Peyer's patch (tissue), 4 donors: ENCODE measurements at regions not wholly inside any gene's neighbourhood (a gene's known extent, or its start where the extent isn't known, plus 50 kb on each side); places are given as distances from the start of the nearest gene placed in this dataset.

Source experiments
- CTCF ChIP-seq, 6 experiments: fragments of 450-650 bp in 4 of 6; fragments of 200-600 bp in 2 of 6; sonication (generic) in 1 of 6; IDR thresholded peaks; one replicate each; pipeline ENCODE4 v1.5.1; 2017 to 2019; ENCODE audit warnings: antibody characterized with exemption in 6 of 6, mild to moderate bottlenecking in 3 of 6, moderate library complexity in 1 of 6
- POLR2A ChIP-seq, 2 donors: fragments of 450-650 bp; IDR thresholded peaks; one replicate each; pipeline ENCODE4 v1.5.1; 2017; ENCODE audit warnings: antibody characterized with exemption in 2 of 2, mild to moderate bottlenecking in 2 of 2, moderate library complexity in 2 of 2

- TF ChIP-seq CTCF (IDR thresholded peaks at IDR 0.05) (no peak), POLR2A (IDR thresholded peaks at IDR 0.05) (no peak)
Observed at GRCh38 chr19:28941833-28942232, 271.1 kb downstream of the UQCRFS1 start.
